ENCODE measurements at regions not wholly inside any gene's neighbourhood (a gene's known extent, or its start where the extent isn't known, plus 50 kb on each side); places are given as distances from the start of the nearest gene placed in this dataset.

GRCh38 chr2:144054911-144055310 is 465.0 kb downstream of the ZEB2 start (continued):
- TF ChIP-seq BACH1 (tag; IDR thresholded peaks at IDR 0.05) (no peak), ETV5 (CRISPR knock-in tag; IDR thresholded peaks at IDR 0.05; ENCODE audit: low read depth) (no peak), ZNF280A (IDR thresholded peaks at IDR 0.05; ENCODE audit: low read depth, partially characterized antibody) (no peak), NEUROD1 (IDR thresholded peaks at IDR 0.05; ENCODE audit: borderline replicate concordance, low read depth, low read length, partially characterized antibody) (no peak), CBFA2T3 (IDR thresholded peaks at IDR 0.05) (no peak), NFYB (IDR thresholded peaks at IDR 0.05; ENCODE audit: extremely low read depth, insufficient read length) (no peak), DEAF1 (CRISPR knock-in tag; IDR thresholded peaks at IDR 0.05) (no peak), PURB (CRISPR knock-in tag; IDR thresholded peaks at IDR 0.05; ENCODE audit: low read depth) (no peak)

GRCh38 chr2:144052083-144052482 is 467.8 kb downstream of the ZEB2 start:
- H3K4me3 ChIP-seq: no peak overlapping the region
- WGBS (ENCODE audit: insufficient coverage, low coverage, missing lambda C conversion rate): 71% methylated on average over 4 of the region's 4 CpGs
- no TSS peak for BruUV-seq (replicated peaks)
- peaks cover 0 to 12% of the 10 kb centered on the region in 2 experiments; a peak in 2 of 5 replicates for H3K4me1 ChIP-seq (replicated peaks in 1 of 2; ENCODE audit: control insufficient read depth in 2 of 2, insufficient read depth in 2 of 2, low read length in 2 of 2)
- FAIRE-seq: no peak
- H3K9me1 ChIP-seq (ENCODE audit: control insufficient read depth, insufficient read depth, low read length): no peaks in the 10 kb centered on the region
- ATAC-seq: no peak
- H2AFZ ChIP-seq (ENCODE audit: low read depth, low read length): no peak overlapping the region
- H3K9ac ChIP-seq (ENCODE audit: insufficient read depth in 1 of 2, low read depth in 2 of 2, low read length in 2 of 2): no peak overlapping the region
- no peaks in the 10 kb centered on the region for H3K27me3 ChIP-seq (ENCODE audit: control insufficient read depth in 2 of 2, insufficient read depth in 2 of 2, low read length in 2 of 2)
- intact Hi-C loops (cut with micrococcal nuclease) (no loop called here), in situ Hi-C loops (cut with MboI) (no loop called here)
- no peak for DNase-seq (ENCODE audit: extremely low read depth in 1 of 4, low spot score in 3 of 4)
- H3K9me3 ChIP-seq (replicated peaks; ENCODE audit: control insufficient read depth, insufficient read depth, low read depth, low read length): no peaks in the 10 kb centered on the region
- no peak overlapping the region for H3K27ac ChIP-seq (ENCODE audit: extremely low read depth, low read depth, low read length)
- no peak overlapping the region for H3K4me2 ChIP-seq (ENCODE audit: insufficient read depth, low read length)
- CTCF ChIA-PET (ENCODE audit: low intra/inter-chr PET ratio): no interaction called here
- no peaks in the 10 kb centered on the region for H3K79me2 ChIP-seq (ENCODE audit: control insufficient read depth, insufficient read depth, low read length)
- POLR2A ChIA-PET: no interaction called here
- H3K36me3 ChIP-seq (ENCODE audit: control insufficient read depth, insufficient read depth, low read length): no peaks in the 10 kb centered on the region
- H4K20me1 ChIP-seq (replicated peaks; ENCODE audit: control insufficient read depth, insufficient read depth, low read length): no peaks in the 10 kb centered on the region
- TF ChIP-seq ZBTB5 (IDR thresholded peaks at IDR 0.05) (no peak), NFXL1 (CRISPR knock-in tag; IDR thresholded peaks at IDR 0.05) (no peak), KDM4B (IDR thresholded peaks at IDR 0.05; ENCODE audit: borderline replicate concordance in 2 of 2, low read depth in 1 of 2) (no peak), ZNF609 (CRISPR knock-in tag; IDR thresholded peaks at IDR 0.05; ENCODE audit: borderline replicate concordance) (no peak)
